Upper lobe of left lung (tissue), 6 donors: ENCODE measurements at regions not wholly inside any gene's neighbourhood (a gene's known extent, or its start where the extent isn't known, plus 50 kb on each side); places are given as distances from the start of the nearest gene placed in this dataset.

ENCODE experiments used
- ATAC-seq, 2 donors: fragments of 200-7000 bp; cut with Tn5 transposase; one replicate each; pipeline ENCODE4 v1.9.1; 2022; ENCODE audit warnings: mild to moderate bottlenecking in 2 of 2, moderate library complexity in 2 of 2; ENCODE audit not compliant: low FRiP score in 2 of 2
- DNase-seq, 2 donors: peaks; one replicate each; pipeline ENCODE4 v3.0.0-alpha.2; 2019 to 2020
- H3K27ac ChIP-seq, 4 donors: fragments of 200-600 bp; sonication (generic); one replicate each; pipeline ENCODE4 v1.5.1; 2016 to 2019
- H3K27me3 ChIP-seq, 4 donors: fragments of 200-600 bp; sonication (generic); one replicate each; pipeline ENCODE4 v1.5.1; 2017 to 2019
- H3K36me3 ChIP-seq, 4 donors: fragments of 200-600 bp; sonication (generic); one replicate each; pipeline ENCODE4 v1.5.1; 2016 to 2019
- H3K4me1 ChIP-seq, 4 donors: fragments of 200-600 bp; sonication (generic); one replicate each; pipeline ENCODE4 v1.5.1; 2018 to 2019
- H3K4me3 ChIP-seq, 4 donors: fragments of 200-600 bp; sonication (generic); one replicate each; pipeline ENCODE4 v1.5.1; 2017 to 2019; ENCODE audit warnings: mild to moderate bottlenecking in 2 of 4, moderate library complexity in 1 of 4
- H3K9me3 ChIP-seq, 4 donors: fragments of 200-600 bp; sonication (generic); one replicate each; pipeline ENCODE4 v1.5.1; 2018 to 2019
- CTCF ChIP-seq, 6 experiments: fragments of 450-650 bp in 4 of 6; fragments of 200-600 bp in 2 of 6; sonication (generic) in 2 of 6; IDR thresholded peaks; one replicate each; pipeline ENCODE4 v1.5.1; 2016 to 2019; ENCODE audit warnings: antibody characterized with exemption in 6 of 6
- EP300 ChIP-seq, 4 donors: sonication (generic); formaldehyde crosslinking; IDR thresholded peaks; one replicate each; pipeline ENCODE4 v1.5.1; 2017; ENCODE audit warnings: antibody characterized with exemption in 4 of 4, control low read depth in 2 of 4
- POLR2A ChIP-seq, 4 donors: fragments of 450-650 bp; IDR thresholded peaks; one replicate each; pipeline ENCODE4 v1.5.1; 2016 to 2017; ENCODE audit warnings: antibody characterized with exemption in 4 of 4, mild to moderate bottlenecking in 2 of 4
- POLR2AphosphoS5 ChIP-seq, 2 donors: sonication (generic); formaldehyde crosslinking; IDR thresholded peaks; one replicate each; pipeline ENCODE4 v1.5.1; 2017; ENCODE audit warnings: antibody characterized with exemption in 2 of 2
- WGBS, 2 donors: methylation state at CpG; one replicate each; pipeline ENCODE4 v1.1.5; 2017 to 2018; 5-methylcytosine and 5-hydroxymethylcytosine counted together
- donor health status: DM: no; HTN: no; CAD: no; lungs with moderate emphysema.
- donor health status: DM: no; HTN: yes; CAD: no; lungs with severe emphysema.

- Histone ChIP-seq H3K27me3 (no peaks in the 10 kb centered on the region), H3K4me3 (no peak overlapping the region), H3K27ac (no peak overlapping the region), H3K36me3 (no peaks in the 10 kb centered on the region), H3K4me1 (no peaks in the 10 kb centered on the region), H3K9me3 (no peaks in the 10 kb centered on the region)
- TF ChIP-seq CTCF (IDR thresholded peaks at IDR 0.05) (no peak), POLR2A (IDR thresholded peaks at IDR 0.05) (no peak), EP300 (IDR thresholded peaks at IDR 0.05) (no peak), POLR2AphosphoS5 (IDR thresholded peaks at IDR 0.05) (no peak)
- no peak for ATAC-seq
- DNase-seq: no peak
- 72 to 76% methylated on average over 4 of the region's 4 CpGs for WGBS, 2 donors
Observed at GRCh38 chr7:25580141-25580540, 351.9 kb upstream of the NPVF start.

GRCh38 chr7:25583621-25584020 lies 355.3 kb upstream of the NPVF start:
- no peak for DNase-seq
- Histone ChIP-seq H3K27me3 (no peaks in the 10 kb centered on the region), H3K4me3 (no peak overlapping the region), H3K9me3 (no peaks in the 10 kb centered on the region), H3K4me1 (no peaks in the 10 kb centered on the region), H3K36me3 (no peaks in the 10 kb centered on the region), H3K27ac (no peak overlapping the region)
- ATAC-seq: no peak
- whole genome bisulfite sequencing, 2 donors: 79 to 80% methylated on average over 2 of the region's 2 CpGs
- TF ChIP-seq POLR2AphosphoS5 (IDR thresholded peaks at IDR 0.05): no peak
- TF ChIP-seq POLR2A (IDR thresholded peaks at IDR 0.05): no peak
- no peak for TF ChIP-seq EP300 (IDR thresholded peaks at IDR 0.05)
- no peak for TF ChIP-seq CTCF (IDR thresholded peaks at IDR 0.05)

- no peak overlapping the region for H3K27ac ChIP-seq
- 75 to 82% methylated on average over 10 of the region's 10 CpGs for WGBS, 2 donors
- no peaks in the 10 kb centered on the region for H3K36me3 ChIP-seq
- TF ChIP-seq POLR2AphosphoS5 (IDR thresholded peaks at IDR 0.05): no peak
- no peak for TF ChIP-seq CTCF (IDR thresholded peaks at IDR 0.05)
- TF ChIP-seq POLR2A (IDR thresholded peaks at IDR 0.05): no peak
- no peak for TF ChIP-seq EP300 (IDR thresholded peaks at IDR 0.05)
- H3K4me1 ChIP-seq: no peaks in the 10 kb centered on the region
- no peaks in the 10 kb centered on the region for H3K27me3 ChIP-seq
- ATAC-seq (no peak), DNase-seq (no peak)
- no peak overlapping the region for H3K4me3 ChIP-seq
- H3K9me3 ChIP-seq: no peaks in the 10 kb centered on the region
Observed at GRCh38 chr7:25584112-25584938, 356.0 kb upstream of the NPVF start.

GRCh38 chr7:25586513-25586912 lies 358.2 kb upstream of the NPVF start:
- 70 to 75% methylated on average over 5 of the region's 5 CpGs for WGBS, 2 donors
- DNase-seq (no peak), ATAC-seq (no peak)
- H3K4me3 ChIP-seq: no peak overlapping the region
- no peaks in the 10 kb centered on the region for H3K36me3 ChIP-seq
- H3K27me3 ChIP-seq: no peaks in the 10 kb centered on the region
- TF ChIP-seq CTCF (IDR thresholded peaks at IDR 0.05) (no peak), EP300 (IDR thresholded peaks at IDR 0.05) (no peak), POLR2AphosphoS5 (IDR thresholded peaks at IDR 0.05) (no peak), POLR2A (IDR thresholded peaks at IDR 0.05) (no peak)
- no peaks in the 10 kb centered on the region for H3K4me1 ChIP-seq
- no peak overlapping the region for H3K27ac ChIP-seq
- H3K9me3 ChIP-seq: no peaks in the 10 kb centered on the region

GRCh38 chr7:25594122-25594521 lies 365.8 kb upstream of the NPVF start:
- no peak for ATAC-seq
- TF ChIP-seq EP300 (IDR thresholded peaks at IDR 0.05) (no peak), POLR2A (IDR thresholded peaks at IDR 0.05) (no peak), CTCF (IDR thresholded peaks at IDR 0.05) (no peak), POLR2AphosphoS5 (IDR thresholded peaks at IDR 0.05) (no peak)
- H3K4me3 ChIP-seq: no peak overlapping the region
- H3K4me1 ChIP-seq: no peaks in the 10 kb centered on the region
- WGBS, 2 donors: 76 to 93% methylated on average over 3 of the region's 3 CpGs
- no peaks in the 10 kb centered on the region for H3K36me3 ChIP-seq
- no peak for DNase-seq
- H3K27ac ChIP-seq: no peak overlapping the region
- no peaks in the 10 kb centered on the region for H3K27me3 ChIP-seq
- H3K9me3 ChIP-seq: no peaks in the 10 kb centered on the region
